ENCODE measurements at regions not wholly inside any gene's neighbourhood (a gene's known extent, or its start where the extent isn't known, plus 50 kb on each side); places are given as distances from the start of the nearest gene placed in this dataset.
"Not testable (repeated sequence)": the region's sequence is repeated elsewhere in the genome, so short reads cannot be mapped to it uniquely, and the experiment has no call there.

DNA sequence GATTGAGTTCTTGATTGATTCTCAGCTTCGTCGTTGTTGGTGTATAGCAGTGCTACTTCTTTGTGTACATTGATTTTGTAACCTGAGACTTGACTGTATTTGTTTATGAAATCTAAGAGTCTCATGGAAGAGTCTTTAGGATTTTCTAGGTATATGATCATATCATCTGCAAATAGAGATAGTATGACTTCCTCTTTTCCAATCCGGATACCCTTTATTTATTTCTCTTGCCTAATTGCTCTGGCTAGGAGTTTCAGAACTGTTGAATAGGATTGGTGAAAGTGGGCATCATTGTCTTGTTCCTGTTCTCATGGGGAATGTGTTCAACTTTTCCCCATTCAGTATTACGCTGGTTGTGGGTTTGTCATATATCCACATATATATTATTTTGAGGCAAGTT, 72.3 kb upstream of the ADORA2B start:
- TF ChIP-seq, protein P1, sequence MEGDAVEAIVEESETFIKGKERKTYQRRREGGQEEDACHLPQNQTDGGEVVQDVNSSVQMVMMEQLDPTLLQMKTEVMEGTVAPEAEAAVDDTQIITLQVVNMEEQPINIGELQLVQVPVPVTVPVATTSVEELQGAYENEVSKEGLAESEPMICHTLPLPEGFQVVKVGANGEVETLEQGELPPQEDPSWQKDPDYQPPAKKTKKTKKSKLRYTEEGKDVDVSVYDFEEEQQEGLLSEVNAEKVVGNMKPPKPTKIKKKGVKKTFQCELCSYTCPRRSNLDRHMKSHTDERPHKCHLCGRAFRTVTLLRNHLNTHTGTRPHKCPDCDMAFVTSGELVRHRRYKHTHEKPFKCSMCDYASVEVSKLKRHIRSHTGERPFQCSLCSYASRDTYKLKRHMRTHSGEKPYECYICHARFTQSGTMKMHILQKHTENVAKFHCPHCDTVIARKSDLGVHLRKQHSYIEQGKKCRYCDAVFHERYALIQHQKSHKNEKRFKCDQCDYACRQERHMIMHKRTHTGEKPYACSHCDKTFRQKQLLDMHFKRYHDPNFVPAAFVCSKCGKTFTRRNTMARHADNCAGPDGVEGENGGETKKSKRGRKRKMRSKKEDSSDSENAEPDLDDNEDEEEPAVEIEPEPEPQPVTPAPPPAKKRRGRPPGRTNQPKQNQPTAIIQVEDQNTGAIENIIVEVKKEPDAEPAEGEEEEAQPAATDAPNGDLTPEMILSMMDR (IDR thresholded peaks at IDR 0.05): not testable (repeated sequence)
- not testable (repeated sequence) for TF ChIP-seq EP300 (IDR thresholded peaks at IDR 0.05)

All from tibial nerve (tissue), 4 donors.